ELR (cell line): ENCODE measurements at regions not wholly inside any gene's neighbourhood (a gene's known extent, or its start where the extent isn't known, plus 50 kb on each side); places are given as distances from the start of the nearest gene placed in this dataset.
"Not testable (repeated sequence)": the region's sequence is repeated elsewhere in the genome, so short reads cannot be mapped to it uniquely, and the experiment has no call there.

Experiments
- DNase-seq: peaks from one replicate; pipeline ENCODE4 v3.0.0-alpha.2; 2015; ENCODE audit warnings: low read depth

DNA sequence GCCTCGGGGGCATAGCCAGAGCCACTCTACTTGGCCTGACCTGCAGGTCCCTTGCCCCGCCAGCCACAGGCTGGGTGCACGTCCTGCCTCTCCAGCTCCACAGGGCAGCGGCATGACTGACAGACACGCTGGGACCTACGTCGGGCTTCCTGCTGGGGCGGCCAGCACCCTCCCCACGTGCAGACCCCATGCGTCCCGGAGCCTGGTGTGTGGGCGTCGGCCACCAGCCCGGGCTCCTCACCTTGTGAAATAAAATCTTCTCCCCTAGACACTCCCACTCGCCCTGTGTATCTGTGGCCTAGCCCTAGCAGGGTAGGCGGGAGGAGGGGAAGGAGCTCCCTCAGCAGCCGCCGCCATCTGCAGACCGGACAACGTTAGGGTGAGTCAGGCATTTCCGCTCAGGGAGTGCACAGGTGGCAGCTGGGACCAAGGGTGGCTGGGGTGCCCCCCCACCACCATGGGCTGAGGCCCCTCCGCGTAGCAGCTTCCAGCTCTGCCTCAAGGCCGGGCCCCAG is 119.5 kb downstream of the IGLL1 start:
- not testable (repeated sequence) for DNase-seq

- not testable (repeated sequence) for DNase-seq
Measured at GRCh38 chr22:23459645-23460516, 120.2 kb downstream of the IGLL1 start.

- DNase-seq = no peak
Measured at GRCh38 chr22:23458663-23459541, 121.2 kb downstream of the IGLL1 start.

GRCh38 chr22:23457380-23457985 is 122.6 kb downstream of the IGLL1 start:
- DNase-seq = no peak

DNA sequence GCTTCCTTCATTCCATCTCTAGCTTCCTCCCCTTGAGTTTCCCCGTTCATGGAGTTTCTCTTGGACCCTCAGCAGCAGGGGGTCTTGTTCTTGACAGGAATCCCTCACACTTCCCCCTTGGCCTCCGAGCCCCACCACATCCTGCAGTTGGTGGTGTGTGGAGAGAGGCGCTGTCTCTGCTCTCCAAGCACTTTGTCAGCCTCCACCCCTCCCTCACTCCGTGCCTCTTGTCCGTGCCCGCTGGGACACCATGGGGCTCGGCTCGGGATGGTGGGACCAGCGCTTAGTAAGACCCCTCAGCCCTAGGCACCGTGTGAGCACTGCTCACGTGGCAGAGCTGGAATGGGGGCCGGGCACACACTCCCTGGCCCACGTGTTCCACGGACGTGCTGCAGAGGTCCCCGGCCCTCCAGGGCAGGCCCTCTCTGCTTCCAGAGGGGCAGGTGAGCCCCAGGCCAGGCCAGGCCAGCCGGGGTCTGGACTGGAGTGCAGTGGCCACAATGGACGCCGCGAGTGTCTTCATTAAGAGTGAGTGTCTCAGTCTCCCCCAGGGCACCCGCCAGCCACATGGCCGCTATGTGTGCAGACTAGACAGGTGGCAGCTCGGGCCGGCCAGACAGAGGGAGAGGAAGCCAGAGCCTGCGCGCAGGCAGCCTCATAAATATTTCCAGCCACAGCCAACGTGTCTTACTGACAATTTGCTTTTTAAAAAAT is 123.3 kb downstream of the IGLL1 start:
- not testable (repeated sequence) for DNase-seq

- not testable (repeated sequence) for DNase-seq
Measured at GRCh38 chr22:23454345-23454744, 125.7 kb downstream of the IGLL1 start.

- DNase-seq = no peak
Measured at GRCh38 chr22:23453277-23453676, 126.8 kb downstream of the IGLL1 start.

DNA sequence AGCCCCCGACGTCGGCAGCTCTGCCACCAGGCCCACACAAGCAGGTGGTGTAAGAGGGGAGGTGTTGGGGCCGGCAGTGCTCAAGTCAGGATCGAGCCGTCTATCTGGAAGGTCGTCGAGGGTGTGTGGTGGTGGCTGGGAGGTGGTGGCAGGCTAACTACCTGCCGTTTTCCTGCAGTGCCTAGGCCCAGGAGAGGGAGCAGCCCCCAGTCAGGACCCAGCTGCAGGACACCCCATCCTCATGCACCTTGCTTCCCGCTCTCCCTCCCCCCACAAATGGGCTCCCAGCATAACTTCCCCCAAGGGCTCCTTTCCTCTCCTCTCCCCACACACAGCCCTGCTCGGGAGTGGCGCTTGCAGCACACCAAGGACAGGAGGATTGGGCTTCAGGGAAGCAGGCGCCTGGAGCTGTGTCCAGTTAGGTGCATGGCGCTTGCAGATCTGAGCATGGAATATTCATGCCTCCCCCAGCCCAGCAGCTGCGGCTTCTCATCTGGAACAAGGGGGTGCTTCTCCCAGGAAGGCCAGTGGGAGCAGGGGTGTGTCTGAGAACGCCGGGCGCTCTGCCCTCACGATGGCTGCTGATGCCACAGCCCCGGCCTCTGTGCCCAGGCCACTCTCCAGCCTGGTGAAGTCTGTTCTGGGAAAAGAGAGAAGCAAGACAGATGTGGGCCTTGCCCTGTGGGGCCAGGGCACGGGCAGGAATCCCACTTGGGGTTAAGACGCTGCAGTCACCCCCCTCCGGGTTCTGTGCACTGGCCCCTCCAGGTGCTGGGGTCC is 127.7 kb downstream of the IGLL1 start:
- no peak for DNase-seq

- DNase-seq = not testable (repeated sequence)
Measured at GRCh38 chr22:23451452-23452230, 128.4 kb downstream of the IGLL1 start.

GRCh38 chr22:23450821-23451220 is 129.3 kb downstream of the IGLL1 start:
- DNase-seq = not testable (repeated sequence)

DNA sequence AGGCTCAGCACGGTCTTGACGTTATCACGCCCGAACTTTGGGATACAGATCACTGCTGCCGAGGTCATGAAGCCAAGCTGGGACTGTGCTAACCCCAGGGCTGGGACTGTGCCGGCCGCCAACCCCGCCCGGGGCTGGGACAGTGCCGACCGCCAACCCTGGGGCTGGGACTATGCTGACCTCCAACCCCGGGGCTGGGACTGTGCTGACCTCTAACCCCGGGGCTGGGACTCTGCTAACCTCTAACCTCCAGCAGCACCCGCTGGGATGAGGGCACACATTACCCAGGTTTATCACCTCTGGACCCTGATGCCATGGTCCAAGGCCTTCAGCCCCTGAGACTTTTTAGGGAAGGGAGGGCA is 129.7 kb downstream of the IGLL1 start:
- no peak for DNase-seq

GRCh38 chr22:23449748-23450433 is 130.2 kb downstream of the IGLL1 start:
- not testable (repeated sequence) for DNase-seq

GRCh38 chr22:23448499-23449288 is 131.4 kb downstream of the IGLL1 start:
- DNase-seq = not testable (repeated sequence)

DNA sequence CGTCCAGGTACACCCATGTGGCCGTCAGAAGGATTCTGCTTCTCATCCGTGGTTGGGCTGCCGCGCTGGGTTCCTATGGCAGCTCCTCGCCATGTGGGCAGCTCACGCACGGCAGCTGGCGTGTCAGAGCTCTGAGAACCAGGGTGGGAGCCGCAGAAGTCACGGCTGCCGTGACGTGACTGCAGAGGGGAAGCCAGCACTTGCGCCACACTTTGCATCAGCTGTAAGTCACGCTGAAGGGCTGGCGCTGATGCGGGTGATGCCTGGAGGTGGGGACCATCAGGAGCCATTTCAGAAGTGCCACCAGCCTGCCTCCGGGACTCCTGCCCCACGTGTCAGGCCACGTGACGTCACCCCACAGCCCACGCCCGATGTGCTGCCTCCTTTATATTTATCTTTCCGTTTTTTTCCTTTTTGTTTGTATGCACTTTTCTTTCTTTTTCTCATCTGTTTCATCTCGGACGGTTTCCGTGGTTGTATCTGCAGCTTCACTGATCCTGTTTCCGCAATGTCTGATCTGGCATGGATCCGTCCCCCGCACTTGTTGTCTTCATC is 133.2 kb downstream of the IGLL1 start:
- no peak for DNase-seq

GRCh38 chr22:23446194-23446593 is 133.9 kb downstream of the IGLL1 start:
- not testable (repeated sequence) for DNase-seq

DNA sequence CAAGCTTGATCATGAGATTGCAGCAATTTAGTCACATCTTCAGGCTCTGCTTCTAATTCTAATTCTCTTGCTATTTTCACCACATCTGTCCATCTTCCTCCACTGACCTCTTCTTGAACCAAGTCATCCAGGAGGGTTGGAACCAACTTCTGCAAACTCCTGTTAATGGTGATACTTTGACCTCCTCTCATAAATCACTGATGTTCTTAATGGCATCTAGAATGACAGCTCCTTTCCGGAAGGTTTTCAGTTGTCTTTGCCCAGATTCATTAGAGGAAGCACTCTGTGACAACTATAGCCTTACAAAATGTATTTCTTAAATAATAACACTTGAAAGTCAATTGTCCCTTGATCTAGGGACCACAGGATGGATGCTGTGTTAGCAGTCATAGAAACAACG is 136.2 kb downstream of the IGLL1 start:
- DNase-seq = not testable (repeated sequence)

DNA sequence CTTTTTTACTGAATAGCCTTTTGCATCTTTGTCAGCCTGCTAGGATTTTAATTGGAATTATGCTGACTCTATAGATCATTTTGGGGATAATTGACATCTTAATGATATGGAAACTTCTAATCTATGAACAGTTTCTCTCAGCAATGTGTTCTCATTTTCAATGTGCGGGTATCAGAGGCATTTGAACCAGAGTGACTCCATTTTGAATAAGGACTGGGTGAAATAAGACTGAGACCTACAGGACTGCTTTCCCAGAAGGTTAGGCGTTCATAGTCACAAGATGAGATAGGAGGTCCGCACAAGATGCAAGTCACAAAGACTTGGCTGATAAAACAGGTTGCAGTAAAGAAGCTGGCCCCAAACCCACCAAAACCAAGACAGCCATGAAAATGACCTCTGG is 140.5 kb downstream of the IGLL1 start:
- not testable (repeated sequence) for DNase-seq

- no peak for DNase-seq
Measured at GRCh38 chr22:23438216-23438615, 141.9 kb downstream of the IGLL1 start.
